Uterus (tissue), 3 donors: ENCODE measurements at regions not wholly inside any gene's neighbourhood (a gene's known extent, or its start where the extent isn't known, plus 50 kb on each side); places are given as distances from the start of the nearest gene placed in this dataset.

ENCODE experiments used
- DNase-seq, 2 donors: peaks; one replicate each; pipeline ENCODE4 v3.0.0-alpha.2; 2019 to 2020
- H3K27ac ChIP-seq, 2 donors: fragments of 200-600 bp; sonication (generic); 1 replicate in 1 of 2; 2 replicates in 1 of 2; pipeline ENCODE4 v1.5.1; 2016 to 2018
- H3K27me3 ChIP-seq, 2 donors: fragments of 200-600 bp; sonication (generic); one replicate each; pipeline ENCODE4 v1.5.1; 2018 to 2019; ENCODE audit warnings: control low read depth in 1 of 2
- H3K36me3 ChIP-seq, 2 donors: fragments of 200-600 bp; sonication (generic); one replicate each; pipeline ENCODE4 v1.5.1; 2019; ENCODE audit warnings: control low read depth in 1 of 2
- H3K4me1 ChIP-seq, 2 donors: fragments of 200-600 bp; sonication (generic); one replicate each; pipeline ENCODE4 v1.5.1; 2018 to 2019; ENCODE audit warnings: control low read depth in 1 of 2
- H3K4me3 ChIP-seq, 2 donors: fragments of 200-600 bp; sonication (generic); 1 replicate in 1 of 2; 2 replicates in 1 of 2; pipeline ENCODE4 v1.5.1; 2018 to 2019; ENCODE audit warnings: mild to moderate bottlenecking in 1 of 2
- H3K9me3 ChIP-seq, 2 donors: fragments of 200-600 bp; sonication (generic); one replicate each; pipeline ENCODE4 v1.5.1; 2019; ENCODE audit warnings: control low read depth in 1 of 2
- POLR2A ChIP-seq, 2 donors: fragments of 450-650 bp; IDR thresholded peaks; one replicate each; pipeline ENCODE4 v1.6.1; 2016; ENCODE audit warnings: antibody characterized with exemption in 2 of 2, mild to moderate bottlenecking in 1 of 2, moderate library complexity in 1 of 2
- intact Hi-C: fragments of 100-400 bp; cut with DNase I; formaldehyde crosslinking; loops from one replicate; pipeline ENCODE4 v1.15.1; 2023; ENCODE audit warnings: low total_unique reads
- TF ChIP-seq, protein P1 (sequence below), 4 experiments: fragments of 200-600 bp in 2 of 4; fragments of 450-650 bp in 2 of 4; sonication (generic) in 2 of 4; IDR thresholded peaks; one replicate each; pipeline ENCODE4 v1.5.1; 2016 to 2019; ENCODE audit warnings: antibody characterized with exemption in 4 of 4, mild to moderate bottlenecking in 2 of 4, moderate library complexity in 1 of 4
- donor health status: DM: yes; HTN: yes; CAD: no.

DNA sequence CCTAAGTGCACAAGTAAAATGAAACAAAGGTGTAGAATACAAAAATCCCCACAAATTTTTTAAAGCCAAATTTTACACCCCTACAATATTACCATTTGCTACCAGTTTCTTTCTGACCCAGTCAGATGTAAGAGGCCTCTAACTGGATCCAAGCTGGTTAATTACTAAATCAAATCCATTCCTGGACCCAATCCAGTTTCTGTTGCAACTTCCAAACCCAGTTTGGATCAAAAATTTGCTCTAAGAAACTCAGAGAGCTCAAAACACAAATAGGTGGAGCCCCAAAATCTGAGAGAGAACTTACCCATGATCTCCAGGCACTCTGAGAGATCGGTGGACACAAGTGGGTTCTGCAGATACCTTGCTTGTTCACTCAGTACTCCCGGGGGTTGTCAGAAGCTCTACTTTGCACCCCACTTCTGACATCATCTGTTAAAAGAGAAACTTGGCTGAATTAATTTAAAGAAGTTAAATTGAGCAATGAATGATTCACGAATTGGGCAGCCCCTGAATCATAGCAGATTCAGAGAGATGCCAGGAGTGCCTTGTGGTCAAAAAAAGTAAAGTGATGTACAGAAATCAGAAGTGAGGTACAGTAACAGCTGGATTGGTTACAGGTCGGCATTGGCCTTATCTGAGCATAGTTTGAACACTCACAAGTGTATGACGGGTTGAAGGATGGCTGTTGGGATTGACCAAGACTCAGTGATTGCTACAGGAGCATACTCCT, 448.0 kb downstream of the KCNT2 start:
- Histone ChIP-seq H3K9me3 (no peaks in the 10 kb centered on the region), H3K4me1 (no peaks in the 10 kb centered on the region), H3K4me3 (no peak overlapping the region), H3K27me3 (no peaks in the 10 kb centered on the region), H3K36me3 (no peaks in the 10 kb centered on the region), H3K27ac (no peak overlapping the region)
- no peak for DNase-seq
- TF ChIP-seq, protein P1, sequence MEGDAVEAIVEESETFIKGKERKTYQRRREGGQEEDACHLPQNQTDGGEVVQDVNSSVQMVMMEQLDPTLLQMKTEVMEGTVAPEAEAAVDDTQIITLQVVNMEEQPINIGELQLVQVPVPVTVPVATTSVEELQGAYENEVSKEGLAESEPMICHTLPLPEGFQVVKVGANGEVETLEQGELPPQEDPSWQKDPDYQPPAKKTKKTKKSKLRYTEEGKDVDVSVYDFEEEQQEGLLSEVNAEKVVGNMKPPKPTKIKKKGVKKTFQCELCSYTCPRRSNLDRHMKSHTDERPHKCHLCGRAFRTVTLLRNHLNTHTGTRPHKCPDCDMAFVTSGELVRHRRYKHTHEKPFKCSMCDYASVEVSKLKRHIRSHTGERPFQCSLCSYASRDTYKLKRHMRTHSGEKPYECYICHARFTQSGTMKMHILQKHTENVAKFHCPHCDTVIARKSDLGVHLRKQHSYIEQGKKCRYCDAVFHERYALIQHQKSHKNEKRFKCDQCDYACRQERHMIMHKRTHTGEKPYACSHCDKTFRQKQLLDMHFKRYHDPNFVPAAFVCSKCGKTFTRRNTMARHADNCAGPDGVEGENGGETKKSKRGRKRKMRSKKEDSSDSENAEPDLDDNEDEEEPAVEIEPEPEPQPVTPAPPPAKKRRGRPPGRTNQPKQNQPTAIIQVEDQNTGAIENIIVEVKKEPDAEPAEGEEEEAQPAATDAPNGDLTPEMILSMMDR (IDR thresholded peaks at IDR 0.05), result no peak
- no peak for TF ChIP-seq POLR2A (IDR thresholded peaks at IDR 0.05)
- intact Hi-C loops, result no loop called here

- Histone ChIP-seq H3K4me3 (no peak overlapping the region), H3K9me3 (no peaks in the 10 kb centered on the region), H3K4me1 (no peaks in the 10 kb centered on the region), H3K27me3 (no peaks in the 10 kb centered on the region), H3K36me3 (no peaks in the 10 kb centered on the region), H3K27ac (no peak overlapping the region)
- TF ChIP-seq, protein P1 (IDR thresholded peaks at IDR 0.05), result no peak
- no peak for TF ChIP-seq POLR2A (IDR thresholded peaks at IDR 0.05)
- intact Hi-C loops, result loop anchor here (10.0 kb wide), 1 partner anchor 499 kb away; the partner anchor contains the start of gene CFH
- no peak for DNase-seq
Observed at GRCh38 chr1:196155586-196155985, 452.7 kb downstream of the KCNT2 start.

DNA sequence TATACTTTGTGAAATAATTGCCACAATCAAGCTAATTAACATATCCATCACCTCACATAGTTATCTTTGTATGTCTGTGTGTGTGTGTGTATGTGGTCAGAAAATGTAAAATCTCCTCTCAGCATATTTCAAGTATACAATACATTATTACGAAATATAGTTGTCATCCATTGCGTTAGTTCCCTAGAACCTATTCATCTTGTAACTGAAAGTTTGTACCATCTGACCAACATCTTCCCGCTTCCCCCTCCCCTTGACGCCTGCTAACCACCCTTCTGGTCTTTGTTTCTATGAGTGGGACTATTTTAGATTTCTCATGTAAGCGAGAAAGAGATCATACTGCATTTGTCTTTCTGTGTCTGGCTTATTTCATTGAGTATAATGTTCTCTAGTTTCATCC, 455.3 kb downstream of the KCNT2 start:
- no peaks in the 10 kb centered on the region for H3K36me3 ChIP-seq
- no peak for TF ChIP-seq POLR2A (IDR thresholded peaks at IDR 0.05)
- TF ChIP-seq, protein P1 (IDR thresholded peaks at IDR 0.05), result no peak
- H3K4me3 ChIP-seq, result no peak overlapping the region
- intact Hi-C loops, result loop anchor here (10.0 kb wide), 1 partner anchor 502 kb away; the partner anchor contains the start of gene CFH
- H3K9me3 ChIP-seq, result no peaks in the 10 kb centered on the region
- H3K27ac ChIP-seq, result no peak overlapping the region
- H3K4me1 ChIP-seq, result no peaks in the 10 kb centered on the region
- no peaks in the 10 kb centered on the region for H3K27me3 ChIP-seq
- DNase-seq, result no peak

GRCh38 chr1:196152086-196152485, 456.2 kb downstream of the KCNT2 start:
- DNase-seq, result no peak
- Histone ChIP-seq H3K27ac (no peak overlapping the region), H3K27me3 (no peaks in the 10 kb centered on the region), H3K4me1 (no peaks in the 10 kb centered on the region), H3K9me3 (no peaks in the 10 kb centered on the region), H3K36me3 (no peaks in the 10 kb centered on the region), H3K4me3 (no peak overlapping the region)
- TF ChIP-seq, protein P1 (IDR thresholded peaks at IDR 0.05), result no peak
- TF ChIP-seq POLR2A (IDR thresholded peaks at IDR 0.05), result no peak
- intact Hi-C loops, result loop anchor here (10.0 kb wide), 1 partner anchor 503 kb away; the partner anchor contains the start of gene CFH

DNA sequence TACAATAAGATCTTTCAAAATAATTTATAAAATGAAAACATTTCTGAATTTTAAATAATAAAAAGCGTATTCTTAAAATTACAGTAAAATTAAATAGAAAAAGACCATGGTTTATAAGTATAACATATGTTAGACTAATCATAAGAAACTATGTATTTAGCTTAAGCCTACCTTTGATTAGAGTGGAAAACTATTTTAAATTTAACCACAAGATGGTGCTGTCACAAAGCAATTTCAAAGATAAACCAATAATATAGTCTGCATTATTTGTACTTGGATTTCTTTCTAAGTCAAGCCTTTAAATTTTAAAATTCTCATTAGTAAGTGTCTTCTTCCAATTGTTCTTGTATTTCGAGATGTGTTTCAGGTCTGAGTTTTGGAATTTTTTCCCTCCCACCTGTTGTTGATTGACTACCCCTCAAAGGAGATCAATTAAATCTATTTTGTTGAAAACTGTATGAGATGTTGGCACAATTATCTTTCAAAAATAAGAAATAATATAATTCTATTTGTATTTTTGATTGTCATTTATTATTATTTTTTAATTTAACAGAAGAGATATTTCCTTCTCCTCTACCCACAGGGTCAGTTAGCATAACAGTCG, 459.8 kb downstream of the KCNT2 start:
- intact Hi-C loops, result no loop called here
- H3K27ac ChIP-seq, result no peak overlapping the region
- TF ChIP-seq, protein P1 (IDR thresholded peaks at IDR 0.05), result peak; percentile 10 to 45 (median 27)
- TF ChIP-seq POLR2A (IDR thresholded peaks at IDR 0.05), result no peak
- H3K27me3 ChIP-seq, result no peaks in the 10 kb centered on the region
- no peaks in the 10 kb centered on the region for H3K36me3 ChIP-seq
- H3K4me3 ChIP-seq, result no peak overlapping the region
- no peak for DNase-seq
- H3K4me1 ChIP-seq, result no peaks in the 10 kb centered on the region
- H3K9me3 ChIP-seq, result no peaks in the 10 kb centered on the region
